GM21723 (cell line): ENCODE measurements at regions not wholly inside any gene's neighbourhood (a gene's known extent, or its start where the extent isn't known, plus 50 kb on each side); places are given as distances from the start of the nearest gene placed in this dataset.

ENCODE experiments used
- ATAC-seq: cut with Tn5 transposase; IDR thresholded peaks from one replicate; pipeline ENCODE4 v1.9.1; 2021; ENCODE audit warnings: mild to moderate bottlenecking, moderate library complexity; ENCODE audit not compliant: unreplicated experiment

DNA sequence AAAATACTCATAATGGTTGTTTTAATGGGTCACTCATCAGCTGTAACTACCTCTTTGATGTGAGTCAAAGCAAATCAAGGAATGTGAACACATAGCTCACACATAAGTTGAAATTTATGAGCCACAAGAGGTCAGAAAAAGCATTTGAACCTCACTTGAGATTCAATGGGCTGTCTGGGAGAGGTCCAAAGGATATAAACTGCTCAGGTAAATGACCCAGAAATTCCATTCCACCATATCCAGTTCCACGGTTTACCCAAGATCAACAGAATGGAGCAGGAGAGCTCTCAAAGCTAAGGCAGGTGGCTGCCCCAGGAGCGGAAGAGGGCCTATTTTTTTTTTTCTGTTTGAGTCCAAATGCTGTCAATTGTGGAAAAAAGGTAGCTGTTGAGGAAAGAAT is 464.1 kb downstream of the TNS1 start:
- ATAC-seq = no peak

DNA sequence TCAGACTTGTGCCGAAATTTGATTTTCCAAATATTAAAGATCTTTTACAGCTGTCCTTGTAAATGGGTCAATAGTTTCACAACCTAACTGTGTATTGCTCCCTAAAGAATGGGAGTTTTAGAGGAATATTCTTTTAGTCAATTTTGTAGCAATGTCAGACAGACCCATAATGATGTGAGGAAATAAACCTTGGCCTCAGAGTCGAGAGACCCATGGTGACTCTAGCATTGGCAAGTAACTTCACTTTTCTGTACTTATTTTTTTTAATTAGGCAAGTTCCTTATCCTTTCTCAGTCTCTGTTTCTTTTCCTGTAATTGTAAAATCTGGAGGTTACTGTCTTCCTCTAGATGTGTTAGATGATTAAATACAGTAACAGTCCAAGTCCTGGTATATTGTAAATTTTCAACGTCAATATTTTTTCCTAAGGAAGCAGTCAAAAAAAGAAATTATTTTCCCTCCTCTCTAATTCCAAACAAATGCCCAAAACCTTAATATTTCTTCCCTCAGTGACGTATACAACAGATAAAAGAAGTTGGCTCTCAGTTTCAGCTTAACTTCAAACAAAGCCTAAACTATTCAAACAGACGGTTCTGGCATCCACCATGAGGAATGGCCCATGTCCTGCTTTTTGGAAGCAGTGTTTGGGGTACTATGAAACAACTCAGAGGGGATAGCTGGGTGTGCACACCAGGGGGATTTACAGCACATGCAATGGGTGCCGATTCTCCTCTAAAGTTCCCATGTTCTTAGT is 466.7 kb downstream of the TNS1 start:
- no peak for ATAC-seq

DNA sequence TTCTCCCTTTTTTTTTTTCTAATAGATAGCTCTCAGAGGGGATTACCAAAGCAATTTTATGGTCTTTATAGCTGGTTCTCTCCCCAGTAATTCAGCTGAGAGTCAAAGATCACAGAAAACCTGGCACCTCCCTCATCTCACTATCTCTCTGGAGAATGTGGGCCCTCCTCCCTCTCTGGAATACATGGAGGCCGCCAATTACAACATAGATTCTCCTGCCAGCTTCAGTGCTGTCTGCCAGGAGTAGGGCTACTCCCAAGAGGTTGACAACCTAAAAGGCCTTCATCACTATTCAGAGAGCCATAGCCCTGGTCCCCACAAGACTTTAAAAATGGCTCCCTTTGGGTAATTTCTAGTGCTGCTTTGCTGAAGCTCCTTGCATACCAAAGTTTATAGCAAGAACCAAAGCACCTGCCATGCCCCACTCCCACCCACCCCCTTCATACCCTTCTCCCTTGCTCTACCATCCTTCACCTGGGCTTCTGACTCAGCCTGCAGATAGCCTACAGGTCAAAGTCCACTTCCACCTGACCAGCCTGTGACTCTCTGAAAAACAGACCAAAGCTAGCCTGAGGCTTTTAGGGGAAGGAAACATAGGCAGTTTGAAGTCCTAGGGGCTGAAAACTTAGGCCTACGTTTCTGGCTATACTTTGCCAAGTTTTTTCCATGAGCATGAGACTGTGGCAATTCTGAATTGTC is 472.3 kb downstream of the TNS1 start:
- no peak for ATAC-seq

DNA sequence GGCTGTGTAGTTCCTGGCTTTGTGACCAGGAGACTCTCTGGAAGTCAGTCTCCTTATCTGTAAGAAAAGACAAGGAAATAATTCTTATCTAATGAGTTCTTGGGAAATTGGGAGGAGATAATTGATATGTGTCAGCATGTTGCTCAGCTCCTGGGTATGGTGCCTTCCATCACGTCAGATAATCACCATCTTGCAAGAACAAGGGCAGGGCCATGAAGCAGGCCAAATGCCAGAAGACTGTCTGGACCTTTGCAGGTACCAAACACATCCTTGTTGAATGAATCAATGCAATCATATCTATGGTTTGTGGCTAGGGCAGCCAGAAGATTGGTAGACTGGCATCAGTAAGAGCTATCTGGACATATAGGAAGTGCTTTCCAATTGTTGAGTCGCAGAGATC is 473.5 kb downstream of the TNS1 start:
- ATAC-seq = no peak

DNA sequence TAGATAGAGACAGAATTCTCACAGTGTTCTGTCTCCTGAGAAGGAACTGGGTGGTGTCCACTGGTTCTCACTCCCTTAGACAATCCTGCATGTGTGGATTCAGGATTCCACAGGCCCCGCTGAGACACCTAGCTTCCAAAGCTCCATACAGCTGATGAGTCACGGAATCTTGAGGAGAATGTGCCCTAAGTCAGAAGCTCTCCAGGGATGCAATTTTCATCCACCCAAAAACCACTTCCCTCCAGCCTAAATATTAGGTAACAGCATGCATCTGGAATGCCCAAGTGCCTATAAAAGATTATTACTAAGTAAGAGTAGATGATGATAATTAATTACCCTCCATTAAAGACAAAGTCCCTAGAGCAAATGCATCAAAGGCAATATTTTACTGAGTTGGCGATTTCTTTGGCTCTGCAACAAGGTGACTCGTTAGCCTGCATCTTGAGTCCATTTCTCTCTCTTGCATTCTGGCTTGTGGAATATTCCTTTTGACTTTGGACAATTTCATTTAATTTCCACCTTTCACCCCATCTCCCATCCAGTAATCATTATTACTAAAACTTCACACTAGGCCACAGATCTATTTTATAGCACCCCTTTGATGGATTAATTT is 475.1 kb downstream of the TNS1 start:
- ATAC-seq = no peak

DNA sequence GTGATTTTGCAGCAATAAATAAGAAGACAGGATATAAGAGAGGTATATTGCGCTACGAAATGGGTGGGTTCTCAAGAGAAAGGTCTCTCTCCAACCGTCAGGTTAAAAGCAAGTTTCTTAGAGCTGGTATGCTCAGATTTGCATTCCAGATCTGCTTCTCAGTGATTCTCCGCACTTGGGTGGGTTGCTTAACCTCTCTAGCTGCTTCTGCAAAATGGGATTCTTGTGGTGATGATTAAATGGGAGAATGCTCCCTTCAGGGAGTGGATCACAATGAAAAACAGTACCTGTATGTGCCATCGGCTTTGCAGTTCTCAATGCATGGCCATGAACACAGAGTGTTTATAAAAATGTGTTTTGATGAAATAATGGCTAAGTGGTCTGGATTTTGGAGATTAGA is 477.7 kb downstream of the TNS1 start:
- no peak for ATAC-seq

DNA sequence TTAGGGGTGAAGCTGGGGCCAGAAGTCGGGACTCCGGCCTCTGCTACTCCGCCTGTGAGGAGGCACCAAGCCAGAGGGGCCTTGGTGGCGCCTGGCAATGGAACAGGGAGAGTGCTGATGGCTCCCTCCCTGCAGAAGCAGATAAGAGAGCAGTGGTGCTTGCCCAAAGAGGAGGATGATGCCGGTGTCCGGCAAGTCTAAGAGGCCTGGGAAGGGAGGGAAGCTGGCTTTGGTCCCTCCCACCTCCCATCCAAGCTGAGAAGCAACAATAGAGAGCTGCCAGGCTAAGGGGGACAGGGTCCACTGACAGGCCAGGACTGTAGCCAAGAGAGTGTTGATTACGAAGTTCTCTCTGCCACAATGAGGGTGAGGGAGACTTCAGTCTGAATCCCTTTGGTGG is 479.5 kb downstream of the TNS1 start:
- ATAC-seq = no peak

DNA sequence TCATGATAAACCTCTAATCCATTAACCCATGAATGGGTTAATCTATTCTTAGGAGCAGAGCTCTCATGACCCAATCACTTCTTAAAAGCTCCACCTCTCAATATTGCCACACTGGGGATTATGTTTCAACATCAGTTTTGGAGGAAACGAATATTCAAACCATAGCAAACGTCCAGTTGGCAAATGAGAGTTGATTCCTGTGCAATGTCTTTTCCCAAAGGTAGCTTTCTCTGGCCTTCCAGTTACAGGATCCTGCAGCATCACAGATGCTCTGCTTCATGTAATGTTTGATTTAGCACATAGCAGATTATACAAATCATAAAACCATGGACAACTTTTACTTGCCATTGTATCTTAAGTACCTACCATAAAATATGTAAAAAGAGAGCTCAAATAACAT is 481.0 kb downstream of the TNS1 start:
- ATAC-seq = no peak

DNA sequence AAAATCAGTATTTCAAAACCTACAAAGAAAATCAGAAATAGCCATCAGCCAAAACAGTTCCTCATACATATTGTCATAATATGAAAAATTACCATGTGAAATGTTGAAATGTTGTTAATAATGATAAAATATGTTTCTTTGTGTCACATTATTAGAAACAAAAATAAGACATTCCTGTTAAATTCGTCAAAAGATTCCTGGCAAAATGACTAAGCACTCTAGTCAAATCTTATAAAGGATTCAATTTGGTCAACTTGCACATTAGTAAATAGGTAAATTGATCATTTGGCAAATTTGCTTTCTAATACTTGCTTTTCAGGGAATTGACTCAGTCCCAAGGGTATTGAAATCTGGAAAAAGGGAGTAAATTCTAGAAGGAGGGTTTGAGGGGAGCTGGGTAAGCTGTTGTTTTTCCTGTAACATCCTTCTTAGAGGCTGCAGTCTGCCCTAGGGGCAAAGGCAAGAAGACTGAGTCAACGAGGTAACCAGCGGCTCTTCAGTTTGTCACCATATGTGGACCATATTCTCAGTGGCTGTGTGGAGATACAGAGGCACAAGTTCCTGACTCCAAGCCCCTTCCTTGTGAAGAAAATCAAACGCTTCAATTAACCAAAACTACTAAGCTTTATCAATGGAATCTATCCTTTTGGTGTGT is 482.3 kb downstream of the TNS1 start:
- ATAC-seq = no peak

DNA sequence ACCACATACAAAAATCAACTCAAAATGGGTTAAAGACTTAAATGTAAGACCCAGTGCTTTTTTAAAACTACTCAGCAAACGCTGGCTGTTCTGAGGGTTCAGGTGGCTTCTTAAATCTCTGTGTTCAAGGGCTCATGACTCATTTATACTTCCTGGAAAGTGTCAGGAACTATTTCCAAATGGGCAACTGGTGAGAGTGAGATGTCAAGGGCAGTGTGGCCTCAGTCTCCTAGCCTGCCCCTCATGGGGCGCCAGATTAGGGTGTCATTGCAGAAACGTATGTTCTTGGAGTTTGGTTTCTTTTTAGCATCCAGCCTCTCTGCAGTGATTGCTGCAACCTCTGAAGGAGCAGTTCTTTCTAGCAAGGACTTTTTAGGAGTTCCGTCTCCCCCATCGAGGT is 485.4 kb downstream of the TNS1 start:
- ATAC-seq = no peak

DNA sequence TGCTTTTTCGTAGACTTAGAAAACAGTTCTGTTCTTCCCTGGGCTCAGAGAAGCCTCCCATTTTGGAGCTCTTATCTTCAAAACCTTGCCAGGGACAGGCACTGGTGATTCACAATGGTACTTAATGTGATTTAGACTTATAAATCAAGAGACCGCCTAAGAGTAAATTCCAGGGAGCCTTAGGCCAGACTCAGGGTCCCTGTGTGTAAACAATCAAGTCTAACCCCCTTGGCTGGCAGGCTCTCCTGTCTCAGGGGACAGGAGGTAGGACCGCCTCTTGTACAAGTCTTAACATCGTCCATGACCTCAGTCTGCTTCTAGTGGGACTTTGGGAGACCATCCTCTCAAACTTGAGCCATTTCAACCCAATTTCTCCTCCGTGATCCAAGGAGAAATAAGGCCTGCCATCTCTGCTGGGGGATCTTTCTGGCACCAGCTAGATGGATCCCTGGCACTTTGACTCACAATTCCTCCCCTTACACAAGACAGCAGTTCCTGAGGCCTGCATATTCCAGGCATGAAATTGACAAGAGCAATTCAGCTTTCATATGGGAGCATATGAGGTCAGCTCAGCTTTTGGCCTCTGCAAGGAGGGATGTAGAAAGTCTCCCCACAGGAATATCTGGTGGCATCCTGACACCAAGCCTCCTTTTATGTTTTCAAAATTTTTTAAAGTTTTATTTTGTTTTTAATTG is 487.0 kb downstream of the TNS1 start:
- no peak for ATAC-seq

DNA sequence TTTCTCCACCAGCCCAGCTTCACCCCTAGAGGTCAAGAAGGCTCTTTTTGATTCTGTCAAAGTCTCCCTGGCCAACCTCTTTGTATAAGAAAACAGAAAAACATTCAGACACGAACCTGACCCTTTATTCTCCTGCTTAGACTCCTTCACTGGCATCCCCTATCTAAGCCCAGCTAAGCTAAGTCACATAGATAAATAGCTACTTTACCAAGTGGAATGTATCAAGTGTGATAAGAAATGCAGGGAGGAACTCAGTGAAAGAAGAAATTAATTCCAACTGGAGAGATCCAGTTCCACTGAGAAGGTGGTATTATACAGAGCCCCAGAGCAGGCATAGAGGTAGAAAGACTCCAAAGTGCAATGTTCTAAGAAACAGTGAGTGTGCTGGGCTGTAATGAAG is 489.5 kb downstream of the TNS1 start:
- no peak for ATAC-seq

DNA sequence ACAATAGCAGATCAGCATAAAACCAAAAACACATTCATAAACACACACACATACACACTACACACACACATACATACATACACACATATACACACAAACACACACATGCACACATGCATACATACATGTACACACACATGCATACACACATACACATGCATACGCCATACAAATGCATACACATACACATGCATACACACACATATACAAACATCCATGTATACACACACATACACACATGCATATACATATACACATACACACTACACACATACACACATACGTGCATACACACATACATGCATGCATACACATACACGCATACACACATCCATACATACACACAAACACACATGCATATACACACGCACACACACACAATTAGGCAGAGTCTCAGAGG is 490.1 kb downstream of the TNS1 start:
- ATAC-seq = no peak

DNA sequence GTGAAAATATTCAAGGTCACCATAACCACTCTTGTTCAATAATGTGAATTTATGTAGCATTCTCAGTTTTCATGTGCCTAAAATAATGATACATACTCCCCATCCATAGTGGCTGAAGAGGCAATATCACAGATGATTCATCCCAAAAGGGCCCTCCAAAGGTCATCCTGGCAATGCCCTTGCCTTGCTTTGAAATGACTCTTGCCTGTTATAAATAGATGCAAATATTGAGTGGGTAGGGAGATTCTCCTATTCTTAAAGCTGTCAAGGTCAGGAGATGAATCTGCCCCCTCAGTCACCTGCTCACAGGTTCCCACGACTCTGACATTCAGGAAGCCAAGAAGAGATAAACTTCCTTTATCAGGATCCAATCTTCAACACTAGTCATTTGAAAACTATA is 490.5 kb downstream of the TNS1 start:
- ATAC-seq = no peak

DNA sequence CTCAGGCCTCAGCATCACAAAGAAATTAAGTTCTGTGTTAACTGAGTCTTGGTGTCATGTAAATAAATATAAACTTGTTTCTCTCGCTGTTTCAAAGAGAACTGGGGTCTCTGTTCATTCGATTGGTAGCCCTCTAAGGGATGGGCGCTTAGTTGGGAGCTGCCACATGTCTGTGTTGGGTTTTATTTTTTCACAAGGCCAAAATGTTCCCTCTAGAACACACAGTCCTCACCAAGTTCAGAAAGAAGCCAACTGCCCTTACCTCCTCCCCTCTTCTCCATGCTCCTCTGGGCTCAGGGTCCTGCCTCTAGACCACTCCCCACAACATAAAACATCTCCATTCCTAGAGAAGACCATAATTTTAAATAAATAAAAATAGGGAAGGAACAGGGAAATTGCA is 490.9 kb downstream of the TNS1 start:
- no peak for ATAC-seq

DNA sequence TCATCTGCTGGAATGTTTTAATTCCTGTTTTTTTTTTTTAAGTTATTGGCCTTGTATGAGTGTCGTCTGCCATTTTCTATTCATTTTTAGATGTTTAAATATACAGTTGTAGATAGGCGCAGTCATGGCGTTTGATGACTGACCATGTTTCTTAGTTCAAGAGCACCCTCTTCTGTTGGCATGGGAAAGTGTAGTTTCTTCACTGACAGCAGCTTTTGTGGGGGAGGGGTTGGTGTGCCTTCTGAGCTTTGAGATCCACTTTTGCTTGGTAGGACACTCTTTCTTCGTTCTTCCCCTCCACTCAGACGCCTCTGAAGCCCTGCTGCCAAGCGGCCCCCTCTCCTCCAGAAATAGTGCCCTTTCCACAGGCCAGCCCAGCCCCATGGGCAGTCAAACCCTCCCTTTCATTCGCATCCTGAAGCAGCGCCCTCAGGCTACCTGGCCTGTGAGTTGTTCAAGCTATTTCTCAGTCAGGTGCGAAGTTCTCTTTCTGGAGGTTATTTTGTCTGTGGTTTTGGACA is 492.0 kb downstream of the TNS1 start:
- no peak for ATAC-seq

DNA sequence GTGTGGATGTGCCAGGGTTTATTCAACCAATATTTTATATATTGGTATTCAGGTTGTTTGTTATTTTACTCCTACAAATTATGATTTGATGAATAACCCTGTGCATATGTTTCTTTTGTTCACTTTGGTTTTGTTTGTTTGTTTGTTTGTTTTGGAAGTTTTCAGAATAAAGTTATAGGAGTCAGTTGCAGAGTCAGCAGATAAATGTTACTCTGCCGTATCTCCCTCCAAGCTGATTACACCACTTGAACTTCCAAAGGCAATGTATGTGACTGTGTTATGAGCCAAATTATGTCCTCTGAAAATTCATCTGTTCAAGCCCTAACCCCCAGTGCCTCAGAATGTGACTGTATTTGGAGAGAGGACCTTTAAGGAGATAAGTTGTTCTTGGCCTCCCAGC is 497.5 kb downstream of the TNS1 start:
- ATAC-seq = no peak

DNA sequence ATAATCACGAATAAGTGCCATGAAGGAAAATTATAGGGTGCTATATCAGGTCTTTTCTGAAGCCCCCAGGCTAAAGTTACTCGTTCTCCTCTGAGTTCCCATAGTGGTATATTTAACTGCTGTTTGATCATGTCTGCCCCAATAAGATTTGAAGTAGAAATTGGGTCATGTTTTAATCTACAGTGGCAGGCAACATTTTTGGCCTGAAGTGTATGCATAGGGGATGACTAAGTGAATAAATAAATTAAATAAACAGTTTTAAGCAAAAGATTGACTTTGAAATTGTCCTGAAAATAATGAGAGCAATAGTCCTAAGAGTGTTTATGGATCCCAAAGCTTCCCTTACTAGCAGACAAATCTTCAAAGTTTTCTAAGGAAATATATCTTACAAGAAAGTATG is 500.9 kb downstream of the TNS1 start:
- ATAC-seq = no peak

DNA sequence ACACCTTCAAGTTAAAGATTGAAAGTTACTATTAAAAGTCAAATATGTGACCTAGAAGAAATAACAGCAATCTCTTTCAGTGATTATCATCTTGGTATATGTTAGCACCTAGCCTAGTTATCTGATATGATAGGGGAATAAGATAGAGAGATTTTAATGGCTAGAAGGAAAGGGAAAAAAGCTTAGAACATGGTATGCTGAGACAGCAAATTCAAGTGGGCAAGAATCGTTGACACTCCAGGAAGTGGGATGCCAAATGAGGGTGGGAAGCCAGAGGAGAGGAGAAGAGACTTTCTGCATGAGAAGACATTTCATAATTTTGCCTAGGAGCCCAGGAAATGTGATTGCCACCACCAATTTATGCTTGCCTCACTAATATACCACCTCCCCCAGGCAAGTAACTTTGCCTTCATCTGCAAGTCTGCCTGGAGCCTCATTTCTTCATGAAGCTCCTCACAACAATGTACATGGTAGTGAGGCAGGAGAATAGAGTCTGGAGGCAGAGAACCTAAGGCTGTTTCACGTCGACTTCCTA is 504.9 kb downstream of the TNS1 start:
- ATAC-seq = no peak

DNA sequence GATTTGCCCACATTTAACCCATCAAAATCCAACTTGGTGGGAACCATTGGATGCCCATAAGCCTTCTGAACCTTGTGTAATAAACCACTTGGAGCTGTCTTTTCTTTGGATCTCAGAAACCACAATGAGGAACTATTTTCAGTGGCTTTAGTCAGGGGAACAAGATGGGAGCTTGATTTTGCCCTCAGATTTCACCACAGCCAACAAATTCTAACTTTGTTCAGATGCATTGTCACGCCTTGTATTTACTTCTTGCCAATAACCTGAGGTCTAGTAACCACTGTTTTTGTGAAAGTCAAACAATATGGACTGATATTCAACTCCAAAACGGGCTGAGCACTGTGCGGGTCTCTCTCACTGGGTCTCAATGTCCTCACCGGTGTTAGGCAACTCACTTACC is 508.2 kb downstream of the TNS1 start:
- ATAC-seq = no peak

DNA sequence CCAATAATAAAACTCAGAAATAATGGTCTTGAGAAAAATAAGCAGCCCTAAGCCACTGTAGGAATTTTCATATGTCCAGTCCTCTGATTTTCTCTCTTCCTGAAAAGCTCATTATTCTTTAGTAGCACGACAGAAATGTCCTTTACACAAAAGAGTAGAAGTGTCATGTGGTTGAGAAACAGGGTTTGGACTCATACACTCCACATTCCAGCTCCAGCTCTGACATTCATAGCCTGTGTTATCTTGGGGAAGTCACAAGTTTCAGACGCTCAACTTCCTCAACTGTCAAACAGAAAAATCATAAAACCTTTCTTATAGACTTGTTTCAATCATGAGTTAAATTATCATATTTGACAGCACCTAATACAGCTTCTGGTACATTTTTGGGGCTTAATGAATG is 511.5 kb downstream of the TNS1 start:
- no peak for ATAC-seq
